ENCODE measurements at regions not wholly inside any gene's neighbourhood (a gene's known extent, or its start where the extent isn't known, plus 50 kb on each side); places are given as distances from the start of the nearest gene placed in this dataset.

DNA sequence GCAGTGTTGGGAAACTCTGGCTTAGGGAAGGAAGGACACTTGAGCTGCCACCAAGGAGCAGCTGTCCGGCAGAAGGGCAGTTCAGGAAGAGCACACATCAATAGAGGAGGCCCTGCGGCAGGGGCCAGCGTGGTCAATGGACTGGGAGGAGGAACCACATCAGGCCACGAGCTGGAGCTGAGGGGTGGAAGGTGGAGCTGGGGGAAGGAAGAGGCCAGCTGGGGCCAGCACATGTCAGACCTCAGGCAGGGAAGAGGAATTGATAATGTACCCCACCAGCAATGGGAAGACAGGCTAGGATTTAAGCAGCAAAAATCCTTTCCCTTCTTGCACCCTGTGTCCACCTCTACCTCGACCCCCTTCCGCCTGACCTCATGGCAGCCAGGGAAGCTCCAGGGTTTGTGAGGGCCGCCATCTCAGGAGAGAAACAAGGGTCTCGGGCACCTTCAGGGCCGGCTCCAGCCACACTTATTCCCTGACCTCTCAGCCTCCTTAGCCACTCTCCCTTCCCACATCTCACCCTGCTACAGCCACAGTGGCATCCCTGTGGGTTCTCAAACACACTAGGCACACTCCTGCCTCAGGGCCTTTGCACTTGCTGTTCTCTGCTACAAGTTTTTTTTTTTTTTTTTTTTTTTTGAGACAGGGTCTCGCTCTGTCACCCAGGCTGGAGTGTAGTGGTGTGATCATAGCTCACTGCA, 157.8 kb upstream of the GRK3 start:
- TF ChIP-seq ZNF8 (CRISPR knock-in tag; IDR thresholded peaks at IDR 0.05) (no peak), PATZ1 (CRISPR knock-in tag; IDR thresholded peaks at IDR 0.05; ENCODE audit: borderline replicate concordance) (no peak), TCF4 (CRISPR knock-in tag; IDR thresholded peaks at IDR 0.05; ENCODE audit: borderline replicate concordance) (no peak), SNAI2 (CRISPR knock-in tag; IDR thresholded peaks at IDR 0.05) (no peak), RARB (CRISPR knock-in tag; IDR thresholded peaks at IDR 0.05) (no peak), BACH2 (CRISPR knock-in tag; IDR thresholded peaks at IDR 0.05; ENCODE audit: borderline replicate concordance) (no peak), ZFP3 (CRISPR knock-in tag; IDR thresholded peaks at IDR 0.05) (no peak), ARNTL (CRISPR knock-in tag; IDR thresholded peaks at IDR 0.05; ENCODE audit: borderline replicate concordance, low read depth) (no peak), TSHZ2 (CRISPR knock-in tag; IDR thresholded peaks at IDR 0.05) (no peak), CREB5 (CRISPR knock-in tag; IDR thresholded peaks at IDR 0.05; ENCODE audit: low read depth) (no peak), ZFP30 (CRISPR knock-in tag; IDR thresholded peaks at IDR 0.05) (no peak), TOX (CRISPR knock-in tag; IDR thresholded peaks at IDR 0.05; ENCODE audit: borderline replicate concordance) (no peak), ZC3H10 (CRISPR knock-in tag; IDR thresholded peaks at IDR 0.05) (no peak), ESRRG (CRISPR knock-in tag; IDR thresholded peaks at IDR 0.05) (no peak)
